AG09319 (cell line): ENCODE measurements at regions not wholly inside any gene's neighbourhood (a gene's known extent, or its start where the extent isn't known, plus 50 kb on each side); places are given as distances from the start of the nearest gene placed in this dataset.
"Not testable (repeated sequence)": the region's sequence is repeated elsewhere in the genome, so short reads cannot be mapped to it uniquely, and the experiment has no call there.

Experiments used
- DNase-seq: peaks from one replicate; pipeline ENCODE4 v3.0.0-alpha.2; 2010; ENCODE audit warnings: low read depth; ENCODE audit errors: extremely low read depth
- TF ChIP-seq, protein P1 (sequence below): IDR thresholded peaks from 2 replicates; pipeline ENCODE4 v1.5.1; 2011; ENCODE audit warnings: low read depth, mild to moderate bottlenecking, inconsistent platforms, low read length, moderate library complexity

DNA sequence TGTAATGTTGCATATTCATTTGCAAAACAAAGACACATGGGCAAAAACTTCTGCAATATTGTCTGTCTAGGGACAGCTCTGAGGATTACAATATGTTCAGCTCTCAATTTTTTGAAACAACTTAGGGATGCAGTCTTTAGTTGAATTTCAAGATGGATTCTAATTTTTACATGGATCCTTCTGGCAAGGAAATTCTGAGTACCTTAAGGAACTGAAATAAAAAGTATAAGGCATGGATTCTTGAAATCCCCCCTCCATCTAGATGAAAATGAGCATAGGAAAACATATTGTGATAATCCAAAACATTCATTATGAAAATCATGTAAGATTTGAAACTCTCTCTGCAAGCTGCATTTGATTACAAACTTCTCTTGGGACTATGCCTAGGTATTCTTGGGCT is 568.6 kb downstream of the CETN3 start:
- TF ChIP-seq, protein P1, sequence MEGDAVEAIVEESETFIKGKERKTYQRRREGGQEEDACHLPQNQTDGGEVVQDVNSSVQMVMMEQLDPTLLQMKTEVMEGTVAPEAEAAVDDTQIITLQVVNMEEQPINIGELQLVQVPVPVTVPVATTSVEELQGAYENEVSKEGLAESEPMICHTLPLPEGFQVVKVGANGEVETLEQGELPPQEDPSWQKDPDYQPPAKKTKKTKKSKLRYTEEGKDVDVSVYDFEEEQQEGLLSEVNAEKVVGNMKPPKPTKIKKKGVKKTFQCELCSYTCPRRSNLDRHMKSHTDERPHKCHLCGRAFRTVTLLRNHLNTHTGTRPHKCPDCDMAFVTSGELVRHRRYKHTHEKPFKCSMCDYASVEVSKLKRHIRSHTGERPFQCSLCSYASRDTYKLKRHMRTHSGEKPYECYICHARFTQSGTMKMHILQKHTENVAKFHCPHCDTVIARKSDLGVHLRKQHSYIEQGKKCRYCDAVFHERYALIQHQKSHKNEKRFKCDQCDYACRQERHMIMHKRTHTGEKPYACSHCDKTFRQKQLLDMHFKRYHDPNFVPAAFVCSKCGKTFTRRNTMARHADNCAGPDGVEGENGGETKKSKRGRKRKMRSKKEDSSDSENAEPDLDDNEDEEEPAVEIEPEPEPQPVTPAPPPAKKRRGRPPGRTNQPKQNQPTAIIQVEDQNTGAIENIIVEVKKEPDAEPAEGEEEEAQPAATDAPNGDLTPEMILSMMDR: no peak
- DNase-seq: no peak

DNA sequence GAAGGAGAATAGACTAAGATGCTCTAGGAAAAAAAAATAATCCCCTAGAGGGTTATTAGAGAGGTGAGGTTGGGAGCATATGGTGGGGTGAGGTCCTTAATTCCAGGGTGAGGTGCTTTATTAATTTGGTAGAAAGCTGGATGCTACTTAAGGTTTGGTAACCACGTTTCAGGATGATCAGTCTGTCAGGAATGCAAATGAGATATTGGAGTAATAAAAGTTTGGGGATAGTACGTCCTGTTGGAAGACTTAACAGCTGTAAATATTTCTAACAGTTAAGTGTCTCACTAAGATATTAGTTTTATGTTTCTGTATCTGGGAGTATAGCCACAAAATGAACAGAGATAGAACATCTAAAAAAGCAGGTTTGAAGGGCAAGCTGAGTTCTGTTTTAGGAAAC is 578.9 kb downstream of the CETN3 start:
- DNase-seq: no peak
- TF ChIP-seq, protein P1: no peak

DNA sequence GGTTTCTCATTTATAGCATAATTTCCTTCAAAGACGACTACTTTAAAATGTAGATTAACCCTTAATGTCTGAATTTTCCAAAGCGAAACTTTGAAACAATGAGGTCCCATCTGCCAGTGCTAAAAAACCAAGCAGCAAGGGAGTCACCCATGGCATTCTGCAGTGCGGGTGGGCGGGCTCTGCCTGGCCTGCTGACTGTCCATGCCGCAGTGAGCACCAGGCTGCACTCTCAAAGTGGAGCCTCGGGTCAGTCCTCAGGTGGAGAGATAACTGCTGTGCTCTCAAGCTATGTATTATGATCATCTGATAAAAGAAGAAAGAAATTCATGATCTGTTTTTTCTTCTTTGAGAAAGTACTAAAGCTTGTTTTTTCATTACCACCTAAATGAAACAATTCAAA is 581.6 kb downstream of the CETN3 start:
- DNase-seq: no peak
- TF ChIP-seq, protein P1: no peak

DNA sequence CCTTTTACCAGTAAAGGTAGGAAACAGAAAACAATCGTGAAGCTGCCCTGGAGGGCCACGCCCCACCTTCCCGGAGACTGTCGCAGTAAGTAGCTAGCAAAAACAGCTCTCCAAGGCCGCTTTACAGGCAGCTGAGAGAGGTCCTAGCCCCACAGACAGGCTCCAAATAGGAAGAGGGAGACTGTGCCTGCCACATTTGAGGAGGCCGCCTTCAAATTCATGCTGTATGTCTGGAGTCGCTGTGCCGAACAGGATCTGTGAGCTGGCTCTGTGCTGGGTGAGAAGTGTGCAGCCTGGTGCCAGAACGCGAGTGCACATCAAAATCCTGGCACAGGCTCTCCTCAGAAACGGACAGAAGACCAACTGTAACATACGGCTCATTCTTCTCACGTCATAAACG is 582.2 kb downstream of the CETN3 start:
- TF ChIP-seq, protein P1: no peak
- no peak for DNase-seq

DNA sequence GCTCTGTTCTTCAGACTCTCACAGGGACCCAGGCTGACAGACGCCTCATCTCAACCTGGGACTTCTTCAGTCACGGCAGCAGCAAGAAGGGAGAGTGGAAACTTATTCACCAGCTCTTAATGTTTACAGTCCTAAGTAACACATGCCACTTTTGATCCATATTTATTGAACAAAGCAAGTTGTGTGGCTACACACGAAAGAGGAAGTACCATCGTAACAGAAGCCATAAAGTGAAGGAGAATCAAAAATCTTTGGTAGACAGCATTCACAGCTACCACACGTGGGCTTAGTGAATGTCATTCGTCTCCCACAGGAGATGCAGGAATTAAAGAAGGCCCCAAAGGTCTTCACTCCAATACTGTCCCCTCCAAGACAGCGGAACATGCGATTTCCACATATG is 582.6 kb downstream of the CETN3 start:
- DNase-seq: no peak

DNA sequence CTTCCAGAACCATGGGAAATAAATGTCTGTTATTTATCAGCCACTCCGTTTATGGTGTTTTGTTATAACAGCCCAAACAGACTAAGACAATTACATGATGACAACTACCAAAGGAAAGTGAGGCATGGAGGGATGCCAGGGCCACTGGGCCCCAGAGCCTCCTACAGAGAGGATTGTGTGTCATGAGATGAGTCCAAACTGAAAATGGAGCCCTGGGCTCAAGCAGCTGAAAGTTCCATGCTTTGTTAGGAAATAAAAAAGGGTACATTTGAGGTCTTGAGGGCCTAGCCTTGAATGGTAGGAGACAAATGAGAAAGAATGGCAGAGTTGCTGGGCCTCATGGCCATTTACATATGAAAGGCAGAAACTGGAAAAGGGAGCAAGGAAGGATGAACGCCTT is 586.5 kb downstream of the CETN3 start:
- DNase-seq: no peak
- TF ChIP-seq, protein P1: no peak

More for the DNA sequence above, 582.6 kb downstream of the CETN3 start:
- TF ChIP-seq, protein P1: no peak

DNA sequence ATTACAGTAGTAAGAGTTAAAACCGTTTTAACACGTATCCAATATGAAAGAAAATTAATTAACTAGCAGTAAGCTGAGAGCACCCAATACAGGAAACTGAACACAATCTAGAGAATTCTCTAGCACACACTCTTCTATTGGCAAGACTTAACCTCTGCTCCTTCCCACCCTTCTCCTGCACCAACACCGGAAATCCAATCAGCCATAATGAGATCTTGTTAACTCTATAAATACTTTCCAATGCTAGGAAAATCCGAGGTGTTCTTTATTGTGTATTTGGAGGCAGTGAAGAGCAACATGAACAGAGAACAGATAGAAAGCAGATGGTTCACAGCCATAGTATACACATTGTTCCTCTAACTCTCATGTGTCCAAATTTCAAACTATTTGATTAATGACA is 591.7 kb downstream of the CETN3 start:
- TF ChIP-seq, protein P1: no peak
- DNase-seq: no peak

DNA sequence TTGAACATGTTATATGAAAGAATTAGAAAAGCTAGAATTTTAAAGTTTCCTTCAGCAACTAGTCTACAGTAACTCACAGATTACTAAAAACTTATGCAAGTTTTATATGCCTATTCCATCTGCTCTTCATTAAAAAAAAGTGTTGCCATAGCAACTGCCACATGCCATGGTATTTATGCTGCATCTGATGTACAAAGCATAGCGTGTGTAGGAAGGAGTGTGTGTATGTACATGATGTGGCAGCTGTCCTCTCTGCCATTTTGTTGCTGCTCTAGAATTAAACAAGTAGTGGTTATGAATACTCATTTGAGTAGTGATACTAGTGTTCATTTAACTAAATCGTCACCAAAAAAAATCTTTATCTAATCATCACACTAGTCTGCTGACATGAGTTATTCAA is 593.5 kb downstream of the CETN3 start:
- no peak for DNase-seq
- TF ChIP-seq, protein P1: no peak

DNA sequence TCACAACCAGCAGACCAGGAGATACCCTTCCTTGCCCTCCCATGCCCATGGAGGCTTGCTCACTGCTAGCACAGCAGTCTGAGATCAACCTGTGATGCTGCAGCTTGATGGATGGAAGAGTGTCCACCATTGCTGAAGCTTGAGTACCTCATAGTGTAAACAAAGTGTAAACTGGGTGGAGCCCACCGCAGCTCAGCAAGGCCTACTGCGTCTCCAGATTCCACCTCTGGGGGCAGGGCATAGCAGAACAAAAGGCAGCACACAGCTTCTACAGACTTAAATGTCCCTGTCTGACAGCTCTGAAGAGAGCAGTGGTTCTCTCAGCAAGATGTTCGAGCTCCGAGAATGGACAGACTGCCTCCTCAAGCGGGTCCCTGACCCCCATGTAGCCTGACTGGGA is 608.8 kb downstream of the CETN3 start:
- not testable (repeated sequence) for DNase-seq

DNA sequence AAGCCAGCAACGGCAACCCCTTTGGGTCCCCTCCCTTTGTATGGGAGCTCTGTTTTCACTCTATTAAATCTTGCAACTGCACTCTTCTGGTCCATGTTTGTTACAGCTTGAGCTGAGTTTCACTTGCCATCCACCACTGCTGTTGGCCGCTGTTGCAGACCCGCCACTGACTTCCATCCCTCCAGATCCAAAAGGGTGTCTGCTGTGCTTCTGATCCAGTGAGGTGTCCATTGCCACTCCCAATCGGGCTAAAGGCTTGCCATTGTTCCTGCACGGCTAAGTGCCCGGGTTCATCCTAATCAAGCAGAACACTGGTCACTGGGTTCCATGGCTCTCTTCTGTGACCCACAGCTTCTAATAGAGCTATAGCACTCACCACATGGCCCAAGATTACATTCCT is 615.1 kb downstream of the CETN3 start:
- DNase-seq: not testable (repeated sequence)

DNA sequence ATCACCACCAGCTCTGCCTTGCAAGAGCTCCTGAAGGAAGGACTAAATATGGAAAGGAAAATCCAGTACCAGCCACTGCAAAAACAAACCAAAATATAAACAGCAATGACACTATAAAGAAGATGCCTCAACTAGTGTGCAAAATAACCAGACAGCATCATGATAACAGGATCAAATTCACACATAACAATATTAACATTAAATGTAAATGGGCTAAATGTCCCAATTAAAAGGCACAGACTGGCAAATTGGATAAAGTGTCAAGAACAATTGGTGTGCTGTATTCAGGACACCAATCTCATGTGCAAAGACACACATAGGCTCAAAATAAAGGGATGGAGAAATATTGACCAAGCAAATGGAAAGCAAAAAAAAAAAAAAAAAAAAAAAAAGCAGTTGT is 629.8 kb downstream of the CETN3 start:
- DNase-seq: not testable (repeated sequence)
